ENCODE measurements at regions not wholly inside any gene's neighbourhood (a gene's known extent, or its start where the extent isn't known, plus 50 kb on each side); places are given as distances from the start of the nearest gene placed in this dataset.

DNA sequence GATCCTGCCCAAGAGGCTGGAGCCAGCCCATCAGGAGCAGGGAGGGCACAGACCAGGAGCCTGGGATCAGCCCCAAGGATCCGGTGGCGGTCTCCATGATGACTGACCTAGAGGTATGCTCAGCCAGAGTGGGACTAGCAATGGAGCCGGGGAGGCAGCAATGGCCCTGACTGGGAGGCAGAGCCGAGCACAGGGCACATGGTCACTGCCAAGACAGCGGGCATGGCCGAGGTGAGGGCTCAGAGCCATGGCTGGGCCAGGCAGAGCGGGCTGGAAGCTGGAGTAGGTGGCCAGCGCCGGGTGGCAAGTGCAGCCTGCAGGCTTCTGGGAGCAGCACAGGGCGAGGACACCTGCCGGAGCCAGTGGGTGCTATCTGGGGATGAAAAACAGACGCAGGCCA, 259.3 kb downstream of the BCL11B start:
- Mint-ChIP-seq H3K27me3 (ENCODE audit: low read depth) (no peaks in the 10 kb centered on the region), H3K36me3 (no peaks in the 10 kb centered on the region), H3K9me3 (peaks cover 8% of the 10 kb centered on the region), H3K4me3 (no peak overlapping the region), H3K4me1 (no peaks in the 10 kb centered on the region), H3K27ac (no peak overlapping the region)
- POLR2A ChIA-PET, result no interaction called here
- CTCF ChIA-PET, result interaction anchor here (1.2 kb wide), 1 partner anchor 23 kb away, joined by 4 read pairs; no protein-coding TSS in a partner anchor
- no peak for TF ChIP-seq JUN (CRISPR knock-in tag; IDR thresholded peaks at IDR 0.05)
- DNase-seq (ENCODE audit: low spot score) (no peak), ATAC-seq (no peak)

DNA sequence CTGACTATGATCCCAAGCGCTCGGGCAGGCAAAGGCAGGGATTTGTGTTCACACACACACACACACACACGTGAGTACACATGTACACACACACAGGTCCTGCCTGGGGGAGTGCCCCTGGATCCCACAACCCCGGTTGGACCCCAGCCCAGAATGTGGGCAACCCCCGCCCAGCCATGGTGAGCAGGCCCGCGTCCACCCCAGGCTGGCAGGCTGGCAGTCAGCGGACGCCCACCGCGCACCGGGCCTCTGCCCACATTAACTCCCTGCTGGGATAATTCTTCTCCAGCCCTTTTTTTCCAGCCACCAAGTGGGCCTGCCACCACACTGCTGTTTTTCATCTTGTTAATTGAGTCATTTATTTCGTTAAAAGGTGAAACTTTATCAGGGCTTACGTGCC, 256.2 kb downstream of the BCL11B start:
- H3K4me3 Mint-ChIP-seq, result no peak overlapping the region
- POLR2A ChIA-PET, result no interaction called here
- CTCF ChIA-PET, result no interaction called here
- no peak for ATAC-seq
- H3K27me3 Mint-ChIP-seq (ENCODE audit: low read depth), result no peaks in the 10 kb centered on the region; the same call in 1 of the 2 replicates
- DNase-seq (ENCODE audit: low spot score), result no peak
- TF ChIP-seq, protein P1, sequence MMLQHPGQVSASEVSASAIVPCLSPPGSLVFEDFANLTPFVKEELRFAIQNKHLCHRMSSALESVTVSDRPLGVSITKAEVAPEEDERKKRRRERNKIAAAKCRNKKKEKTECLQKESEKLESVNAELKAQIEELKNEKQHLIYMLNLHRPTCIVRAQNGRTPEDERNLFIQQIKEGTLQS (CRISPR knock-in tag; conservative IDR thresholded peaks at IDR 0.05), result no peak
- TF ChIP-seq, protein P2, sequence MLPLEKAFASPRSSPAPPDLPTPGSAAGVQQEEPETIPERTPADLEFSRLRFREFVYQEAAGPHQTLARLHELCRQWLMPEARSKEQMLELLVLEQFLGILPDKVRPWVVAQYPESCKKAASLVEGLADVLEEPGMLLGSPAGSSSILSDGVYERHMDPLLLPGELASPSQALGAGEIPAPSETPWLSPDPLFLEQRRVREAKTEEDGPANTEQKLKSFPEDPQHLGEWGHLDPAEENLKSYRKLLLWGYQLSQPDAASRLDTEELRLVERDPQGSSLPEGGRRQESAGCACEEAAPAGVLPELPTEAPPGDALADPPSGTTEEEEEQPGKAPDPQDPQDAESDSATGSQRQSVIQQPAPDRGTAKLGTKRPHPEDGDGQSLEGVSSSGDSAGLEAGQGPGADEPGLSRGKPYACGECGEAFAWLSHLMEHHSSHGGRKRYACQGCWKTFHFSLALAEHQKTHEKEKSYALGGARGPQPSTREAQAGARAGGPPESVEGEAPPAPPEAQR (CRISPR knock-in tag; IDR thresholded peaks at IDR 0.05), result no peak
- TF ChIP-seq CREM (CRISPR knock-in tag; IDR thresholded peaks at IDR 0.05) (no peak), NFATC4 (CRISPR knock-in tag; IDR thresholded peaks at IDR 0.05) (no peak), SP1 (CRISPR knock-in tag; conservative IDR thresholded peaks at IDR 0.05) (no peak), NR3C1 (CRISPR knock-in tag; conservative IDR thresholded peaks at IDR 0.05; ENCODE audit: low read depth) (no peak), ZNF263 (CRISPR knock-in tag; IDR thresholded peaks at IDR 0.05; ENCODE audit: low read depth) (no peak), JUN (CRISPR knock-in tag; IDR thresholded peaks at IDR 0.05) (no peak), ZNF416 (CRISPR knock-in tag; IDR thresholded peaks at IDR 0.05) (no peak)
- TF ChIP-seq, protein P3, sequence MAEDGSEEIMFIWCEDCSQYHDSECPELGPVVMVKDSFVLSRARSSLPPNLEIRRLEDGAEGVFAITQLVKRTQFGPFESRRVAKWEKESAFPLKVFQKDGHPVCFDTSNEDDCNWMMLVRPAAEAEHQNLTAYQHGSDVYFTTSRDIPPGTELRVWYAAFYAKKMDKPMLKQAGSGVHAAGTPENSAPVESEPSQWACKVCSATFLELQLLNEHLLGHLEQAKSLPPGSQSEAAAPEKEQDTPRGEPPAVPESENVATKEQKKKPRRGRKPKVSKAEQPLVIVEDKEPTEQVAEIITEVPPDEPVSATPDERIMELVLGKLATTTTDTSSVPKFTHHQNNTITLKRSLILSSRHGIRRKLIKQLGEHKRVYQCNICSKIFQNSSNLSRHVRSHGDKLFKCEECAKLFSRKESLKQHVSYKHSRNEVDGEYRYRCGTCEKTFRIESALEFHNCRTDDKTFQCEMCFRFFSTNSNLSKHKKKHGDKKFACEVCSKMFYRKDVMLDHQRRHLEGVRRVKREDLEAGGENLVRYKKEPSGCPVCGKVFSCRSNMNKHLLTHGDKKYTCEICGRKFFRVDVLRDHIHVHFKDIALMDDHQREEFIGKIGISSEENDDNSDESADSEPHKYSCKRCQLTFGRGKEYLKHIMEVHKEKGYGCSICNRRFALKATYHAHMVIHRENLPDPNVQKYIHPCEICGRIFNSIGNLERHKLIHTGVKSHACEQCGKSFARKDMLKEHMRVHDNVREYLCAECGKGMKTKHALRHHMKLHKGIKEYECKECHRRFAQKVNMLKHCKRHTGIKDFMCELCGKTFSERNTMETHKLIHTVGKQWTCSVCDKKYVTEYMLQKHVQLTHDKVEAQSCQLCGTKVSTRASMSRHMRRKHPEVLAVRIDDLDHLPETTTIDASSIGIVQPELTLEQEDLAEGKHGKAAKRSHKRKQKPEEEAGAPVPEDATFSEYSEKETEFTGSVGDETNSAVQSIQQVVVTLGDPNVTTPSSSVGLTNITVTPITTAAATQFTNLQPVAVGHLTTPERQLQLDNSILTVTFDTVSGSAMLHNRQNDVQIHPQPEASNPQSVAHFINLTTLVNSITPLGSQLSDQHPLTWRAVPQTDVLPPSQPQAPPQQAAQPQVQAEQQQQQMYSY (CRISPR knock-in tag; IDR thresholded peaks at IDR 0.05), result no peak
- TF ChIP-seq, protein P4, sequence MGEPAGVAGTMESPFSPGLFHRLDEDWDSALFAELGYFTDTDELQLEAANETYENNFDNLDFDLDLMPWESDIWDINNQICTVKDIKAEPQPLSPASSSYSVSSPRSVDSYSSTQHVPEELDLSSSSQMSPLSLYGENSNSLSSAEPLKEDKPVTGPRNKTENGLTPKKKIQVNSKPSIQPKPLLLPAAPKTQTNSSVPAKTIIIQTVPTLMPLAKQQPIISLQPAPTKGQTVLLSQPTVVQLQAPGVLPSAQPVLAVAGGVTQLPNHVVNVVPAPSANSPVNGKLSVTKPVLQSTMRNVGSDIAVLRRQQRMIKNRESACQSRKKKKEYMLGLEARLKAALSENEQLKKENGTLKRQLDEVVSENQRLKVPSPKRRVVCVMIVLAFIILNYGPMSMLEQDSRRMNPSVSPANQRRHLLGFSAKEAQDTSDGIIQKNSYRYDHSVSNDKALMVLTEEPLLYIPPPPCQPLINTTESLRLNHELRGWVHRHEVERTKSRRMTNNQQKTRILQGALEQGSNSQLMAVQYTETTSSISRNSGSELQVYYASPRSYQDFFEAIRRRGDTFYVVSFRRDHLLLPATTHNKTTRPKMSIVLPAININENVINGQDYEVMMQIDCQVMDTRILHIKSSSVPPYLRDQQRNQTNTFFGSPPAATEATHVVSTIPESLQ (CRISPR knock-in tag; IDR thresholded peaks at IDR 0.05), result no peak
- TF ChIP-seq, protein P5, sequence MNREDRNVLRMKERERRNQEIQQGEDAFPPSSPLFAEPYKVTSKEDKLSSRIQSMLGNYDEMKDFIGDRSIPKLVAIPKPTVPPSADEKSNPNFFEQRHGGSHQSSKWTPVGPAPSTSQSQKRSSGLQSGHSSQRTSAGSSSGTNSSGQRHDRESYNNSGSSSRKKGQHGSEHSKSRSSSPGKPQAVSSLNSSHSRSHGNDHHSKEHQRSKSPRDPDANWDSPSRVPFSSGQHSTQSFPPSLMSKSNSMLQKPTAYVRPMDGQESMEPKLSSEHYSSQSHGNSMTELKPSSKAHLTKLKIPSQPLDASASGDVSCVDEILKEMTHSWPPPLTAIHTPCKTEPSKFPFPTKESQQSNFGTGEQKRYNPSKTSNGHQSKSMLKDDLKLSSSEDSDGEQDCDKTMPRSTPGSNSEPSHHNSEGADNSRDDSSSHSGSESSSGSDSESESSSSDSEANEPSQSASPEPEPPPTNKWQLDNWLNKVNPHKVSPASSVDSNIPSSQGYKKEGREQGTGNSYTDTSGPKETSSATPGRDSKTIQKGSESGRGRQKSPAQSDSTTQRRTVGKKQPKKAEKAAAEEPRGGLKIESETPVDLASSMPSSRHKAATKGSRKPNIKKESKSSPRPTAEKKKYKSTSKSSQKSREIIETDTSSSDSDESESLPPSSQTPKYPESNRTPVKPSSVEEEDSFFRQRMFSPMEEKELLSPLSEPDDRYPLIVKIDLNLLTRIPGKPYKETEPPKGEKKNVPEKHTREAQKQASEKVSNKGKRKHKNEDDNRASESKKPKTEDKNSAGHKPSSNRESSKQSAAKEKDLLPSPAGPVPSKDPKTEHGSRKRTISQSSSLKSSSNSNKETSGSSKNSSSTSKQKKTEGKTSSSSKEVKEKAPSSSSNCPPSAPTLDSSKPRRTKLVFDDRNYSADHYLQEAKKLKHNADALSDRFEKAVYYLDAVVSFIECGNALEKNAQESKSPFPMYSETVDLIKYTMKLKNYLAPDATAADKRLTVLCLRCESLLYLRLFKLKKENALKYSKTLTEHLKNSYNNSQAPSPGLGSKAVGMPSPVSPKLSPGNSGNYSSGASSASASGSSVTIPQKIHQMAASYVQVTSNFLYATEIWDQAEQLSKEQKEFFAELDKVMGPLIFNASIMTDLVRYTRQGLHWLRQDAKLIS (CRISPR knock-in tag; IDR thresholded peaks at IDR 0.05; ENCODE audit: borderline replicate concordance), result no peak
- TF ChIP-seq, protein P6, sequence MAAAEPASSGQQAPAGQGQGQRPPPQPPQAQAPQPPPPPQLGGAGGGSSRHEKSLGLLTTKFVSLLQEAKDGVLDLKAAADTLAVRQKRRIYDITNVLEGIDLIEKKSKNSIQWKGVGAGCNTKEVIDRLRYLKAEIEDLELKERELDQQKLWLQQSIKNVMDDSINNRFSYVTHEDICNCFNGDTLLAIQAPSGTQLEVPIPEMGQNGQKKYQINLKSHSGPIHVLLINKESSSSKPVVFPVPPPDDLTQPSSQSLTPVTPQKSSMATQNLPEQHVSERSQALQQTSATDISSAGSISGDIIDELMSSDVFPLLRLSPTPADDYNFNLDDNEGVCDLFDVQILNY (CRISPR knock-in tag; IDR thresholded peaks at IDR 0.05), result no peak
- TF ChIP-seq, protein P7, sequence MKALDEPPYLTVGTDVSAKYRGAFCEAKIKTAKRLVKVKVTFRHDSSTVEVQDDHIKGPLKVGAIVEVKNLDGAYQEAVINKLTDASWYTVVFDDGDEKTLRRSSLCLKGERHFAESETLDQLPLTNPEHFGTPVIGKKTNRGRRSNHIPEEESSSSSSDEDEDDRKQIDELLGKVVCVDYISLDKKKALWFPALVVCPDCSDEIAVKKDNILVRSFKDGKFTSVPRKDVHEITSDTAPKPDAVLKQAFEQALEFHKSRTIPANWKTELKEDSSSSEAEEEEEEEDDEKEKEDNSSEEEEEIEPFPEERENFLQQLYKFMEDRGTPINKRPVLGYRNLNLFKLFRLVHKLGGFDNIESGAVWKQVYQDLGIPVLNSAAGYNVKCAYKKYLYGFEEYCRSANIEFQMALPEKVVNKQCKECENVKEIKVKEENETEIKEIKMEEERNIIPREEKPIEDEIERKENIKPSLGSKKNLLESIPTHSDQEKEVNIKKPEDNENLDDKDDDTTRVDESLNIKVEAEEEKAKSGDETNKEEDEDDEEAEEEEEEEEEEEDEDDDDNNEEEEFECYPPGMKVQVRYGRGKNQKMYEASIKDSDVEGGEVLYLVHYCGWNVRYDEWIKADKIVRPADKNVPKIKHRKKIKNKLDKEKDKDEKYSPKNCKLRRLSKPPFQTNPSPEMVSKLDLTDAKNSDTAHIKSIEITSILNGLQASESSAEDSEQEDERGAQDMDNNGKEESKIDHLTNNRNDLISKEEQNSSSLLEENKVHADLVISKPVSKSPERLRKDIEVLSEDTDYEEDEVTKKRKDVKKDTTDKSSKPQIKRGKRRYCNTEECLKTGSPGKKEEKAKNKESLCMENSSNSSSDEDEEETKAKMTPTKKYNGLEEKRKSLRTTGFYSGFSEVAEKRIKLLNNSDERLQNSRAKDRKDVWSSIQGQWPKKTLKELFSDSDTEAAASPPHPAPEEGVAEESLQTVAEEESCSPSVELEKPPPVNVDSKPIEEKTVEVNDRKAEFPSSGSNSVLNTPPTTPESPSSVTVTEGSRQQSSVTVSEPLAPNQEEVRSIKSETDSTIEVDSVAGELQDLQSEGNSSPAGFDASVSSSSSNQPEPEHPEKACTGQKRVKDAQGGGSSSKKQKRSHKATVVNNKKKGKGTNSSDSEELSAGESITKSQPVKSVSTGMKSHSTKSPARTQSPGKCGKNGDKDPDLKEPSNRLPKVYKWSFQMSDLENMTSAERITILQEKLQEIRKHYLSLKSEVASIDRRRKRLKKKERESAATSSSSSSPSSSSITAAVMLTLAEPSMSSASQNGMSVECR (CRISPR knock-in tag; IDR thresholded peaks at IDR 0.05; ENCODE audit: borderline replicate concordance), result no peak
- TF ChIP-seq, protein P8, sequence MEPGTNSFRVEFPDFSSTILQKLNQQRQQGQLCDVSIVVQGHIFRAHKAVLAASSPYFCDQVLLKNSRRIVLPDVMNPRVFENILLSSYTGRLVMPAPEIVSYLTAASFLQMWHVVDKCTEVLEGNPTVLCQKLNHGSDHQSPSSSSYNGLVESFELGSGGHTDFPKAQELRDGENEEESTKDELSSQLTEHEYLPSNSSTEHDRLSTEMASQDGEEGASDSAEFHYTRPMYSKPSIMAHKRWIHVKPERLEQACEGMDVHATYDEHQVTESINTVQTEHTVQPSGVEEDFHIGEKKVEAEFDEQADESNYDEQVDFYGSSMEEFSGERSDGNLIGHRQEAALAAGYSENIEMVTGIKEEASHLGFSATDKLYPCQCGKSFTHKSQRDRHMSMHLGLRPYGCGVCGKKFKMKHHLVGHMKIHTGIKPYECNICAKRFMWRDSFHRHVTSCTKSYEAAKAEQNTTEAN (CRISPR knock-in tag; IDR thresholded peaks at IDR 0.05), result no peak
- peaks cover 31% of the 10 kb centered on the region for H3K9me3 Mint-ChIP-seq
- H3K4me1 Mint-ChIP-seq, result no peaks in the 10 kb centered on the region
- no peak overlapping the region for H3K27ac Mint-ChIP-seq
- peaks cover 8% of the 10 kb centered on the region for H3K36me3 Mint-ChIP-seq

All from WTC11 (cell line).